HCT116 (cell line): ENCODE measurements at regions not wholly inside any gene's neighbourhood (a gene's known extent, or its start where the extent isn't known, plus 50 kb on each side); places are given as distances from the start of the nearest gene placed in this dataset.

Experiments used
- ATAC-seq: fragments of 200-7000 bp; cut with Tn5 transposase; 2 replicates; pipeline ENCODE4 v1.9.1; 2020; ENCODE audit warnings: mild to moderate bottlenecking, moderate library complexity
- BruUV-seq: library from RNA; stranded (reverse); fragments of 400-500 nt; replicated peaks from 2 replicates; lab custom pipeline; 2021; lab: Mats Ljungman, UMichigan
- CTCF ChIA-PET: fragments of 300-600 bp; sonication (Branson Sonifier 250); formaldehyde crosslinking; loops from one replicate; lab custom pipeline; 2021; ENCODE audit warnings: antibody characterized with exemption; lab: Charles Lee
- POLR2A ChIA-PET: fragments of 300-600, 350-600 bp; sonication (Branson Sonifier 250); formaldehyde crosslinking; loops from one replicate; lab custom pipeline; 2021; ENCODE audit warnings: antibody characterized with exemption; lab: Charles Lee
- RAD21 ChIA-PET, 2 experiments: fragments of 300-600 bp; sonication (Branson Sonifier 250); formaldehyde crosslinking; loops; one replicate each; lab custom pipeline; 2023; ENCODE audit warnings: low total read pairs in 2 of 2; ENCODE audit not compliant: uncharacterized antibody in 2 of 2, unreplicated experiment in 2 of 2, low non-redundant PET in 1 of 2; lab: Charles Lee
- DNase-seq: peaks from one replicate; pipeline ENCODE4 v3.0.0-alpha.2; 2010; ENCODE audit warnings: low read depth, low spot score
- H2AFZ ChIP-seq: fragments of 200-600 bp; shearing (Covaris generic), sonication (generic); 2 replicates; pipeline ENCODE4 v1.6.1; 2017; ENCODE audit warnings: low read depth, mixed run types, mixed read lengths, antibody characterized with exemption, low read length; ENCODE audit not compliant: poor library complexity, severe bottlenecking
- H3K27ac ChIP-seq: 2 replicates; pipeline ENCODE4 v1.5.1; 2012; ENCODE audit warnings: low read depth, low read length
- H3K27me3 ChIP-seq: fragments of 200-600 bp; sonication (generic); 2 replicates; pipeline ENCODE4 v1.6.1; 2016; ENCODE audit warnings: mixed run types, low read length, mixed read lengths; ENCODE audit not compliant: insufficient read depth
- H3K36me3 ChIP-seq, 2 experiments: fragments of 200-500 bp in 1 of 2; fragments of 200-600 bp in 1 of 2; sonication (Bioruptor generic) in 1 of 2; sonication (generic) in 1 of 2; 2 replicates each; pipeline versions ENCODE4 v1.5.1 to v1.6.1; 2014 to 2016; ENCODE audit warnings: low read length in 2 of 2, inconsistent platforms in 1 of 2, mixed read lengths in 1 of 2, mixed run types in 1 of 2; ENCODE audit not compliant: insufficient read depth in 2 of 2, control insufficient read depth in 1 of 2
- H3K4me1 ChIP-seq, 2 experiments: fragments of 200-600 bp in 1 of 2; sonication (generic) in 1 of 2; 2 replicates each; pipeline versions ENCODE4 v1.5.1 to v1.6.1; 2012 to 2017; ENCODE audit warnings: low read length in 2 of 2, inconsistent platforms in 1 of 2, mild to moderate bottlenecking in 1 of 2, mixed read lengths in 1 of 2, mixed run types in 1 of 2, moderate library complexity in 1 of 2; ENCODE audit not compliant: insufficient read depth in 2 of 2, control insufficient read depth in 1 of 2
- H3K4me2 ChIP-seq: fragments of 200-600 bp; sonication (generic); 2 replicates; pipeline ENCODE4 v1.6.1; 2017; ENCODE audit warnings: mixed run types, low read length, mixed read lengths
- H3K4me3 ChIP-seq, 2 experiments: fragments of 200-600 bp in 1 of 2; sonication (generic) in 1 of 2; replicated peaks in 1 of 2; 2 replicates each; pipeline ENCODE4 v1.5.1; 2011 to 2016; ENCODE audit warnings: low read length in 2 of 2, control low read depth in 1 of 2, low read depth in 1 of 2, mild to moderate bottlenecking in 1 of 2, mixed read lengths in 1 of 2, mixed run types in 1 of 2
- H3K79me2 ChIP-seq: fragments of 200-600 bp; sonication (generic); 2 replicates; pipeline ENCODE4 v1.6.1; 2017; ENCODE audit warnings: mild to moderate bottlenecking, mixed run types, low read length, moderate library complexity, mixed read lengths; ENCODE audit not compliant: insufficient read depth
- H3K9ac ChIP-seq: fragments of 200-600 bp; sonication (generic); 2 replicates; pipeline ENCODE4 v1.6.1; 2016; ENCODE audit warnings: low read length, mixed read lengths
- H3K9me2 ChIP-seq: fragments of 200-600 bp; sonication (generic), shearing (Covaris generic); 2 replicates; pipeline ENCODE4 v1.6.1; 2017; ENCODE audit warnings: mixed run types, mild to moderate bottlenecking, moderate library complexity; ENCODE audit not compliant: insufficient read depth
- H3K9me3 ChIP-seq, 2 experiments: fragments of 200-500 bp in 1 of 2; fragments of 200-600 bp in 1 of 2; sonication (Bioruptor generic) in 1 of 2; sonication (generic) in 1 of 2; 2 replicates each; pipeline ENCODE4 v1.6.1; 2014 to 2017; ENCODE audit warnings: low read length in 2 of 2, mixed read lengths in 2 of 2, inconsistent platforms in 1 of 2, low read depth in 1 of 2, mild to moderate bottlenecking in 1 of 2, mixed run types in 1 of 2, moderate library complexity in 1 of 2; ENCODE audit not compliant: control insufficient read depth in 1 of 2, insufficient read depth in 1 of 2
- H4K20me1 ChIP-seq: fragments of 200-600 bp; sonication (generic), shearing (Covaris generic); 2 replicates; pipeline ENCODE4 v1.6.1; 2017; ENCODE audit warnings: mixed run types, mild to moderate bottlenecking, moderate library complexity; ENCODE audit not compliant: insufficient read depth
- ATF3 ChIP-seq: IDR thresholded peaks from 2 replicates; pipeline ENCODE4 v1.6.1; 2012
- ELF1 ChIP-seq: IDR thresholded peaks from 2 replicates; pipeline ENCODE4 v1.6.1; 2012; ENCODE audit warnings: low read depth, borderline replicate concordance
- EZH2 ChIP-seq: fragments of 200-600 bp; sonication (generic); IDR thresholded peaks from 2 replicates; pipeline ENCODE4 v1.6.1; 2017; ENCODE audit warnings: antibody characterized with exemption, mixed run types
- FOSL1 ChIP-seq: IDR thresholded peaks from 2 replicates; pipeline ENCODE4 v1.6.1; 2012; ENCODE audit warnings: low read depth
- JUND ChIP-seq: IDR thresholded peaks from 2 replicates; pipeline ENCODE4 v1.6.1; 2012
- MAX ChIP-seq: IDR thresholded peaks from 2 replicates; pipeline ENCODE4 v1.6.1; 2012
- POLR2AphosphoS5 ChIP-seq: IDR thresholded peaks from 2 replicates; pipeline ENCODE4 v1.6.1; 2011; ENCODE audit warnings: mild to moderate bottlenecking, low read depth, low read length, moderate library complexity
- REST ChIP-seq: IDR thresholded peaks from 2 replicates; pipeline ENCODE4 v1.6.1; 2012; ENCODE audit warnings: low read depth
- SIN3A ChIP-seq: IDR thresholded peaks from 2 replicates; pipeline ENCODE4 v1.6.1; 2012; ENCODE audit warnings: low read depth
- SP1 ChIP-seq: IDR thresholded peaks from 2 replicates; pipeline ENCODE4 v1.6.1; 2012; ENCODE audit warnings: low read depth
- SRF ChIP-seq: IDR thresholded peaks from 2 replicates; pipeline ENCODE4 v1.6.1; 2012; ENCODE audit warnings: low read depth
- intact Hi-C: fragments of 100-400 bp; cut with micrococcal nuclease; formaldehyde crosslinking; loops from 2 replicates; pipeline ENCODE4 v1.10.0; 2022

- TF ChIP-seq MAX (no peak), REST (no peak), ELF1 (no peak), ATF3 (no peak), SRF (no peak), SP1 (no peak), EZH2 (no peak), FOSL1 (no peak), JUND (no peak), POLR2AphosphoS5 (no peak), SIN3A (no peak)
Measured at GRCh38 chr15:81562986-81563385, 189.0 kb upstream of the TMC3 start.

More at GRCh38 chr15:81562986-81563385, 189.0 kb upstream of the TMC3 start:
- no peak overlapping the region for H3K4me3 ChIP-seq
- no peaks in the 10 kb centered on the region for H3K9me3 ChIP-seq
- H4K20me1 ChIP-seq = no peaks in the 10 kb centered on the region
- RAD21 ChIA-PET = no interaction called here
- H3K27me3 ChIP-seq = peaks cover 15% of the 10 kb centered on the region
- H3K36me3 ChIP-seq = no peaks in the 10 kb centered on the region
- intact Hi-C loops = no loop called here
- BruUV-seq = no TSS peak
- H3K27ac ChIP-seq = no peak overlapping the region
- no peak overlapping the region for H3K4me2 ChIP-seq
- H3K79me2 ChIP-seq = no peaks in the 10 kb centered on the region
- no peak overlapping the region for H3K9ac ChIP-seq
- ATAC-seq = no peak
- DNase-seq = no peak
- POLR2A ChIA-PET = no interaction called here
- CTCF ChIA-PET = no interaction called here
- no peaks in the 10 kb centered on the region for H3K4me1 ChIP-seq
- no peak overlapping the region for H2AFZ ChIP-seq
- H3K9me2 ChIP-seq = no peaks in the 10 kb centered on the region
